Thyroid gland (tissue), 4 donors: ENCODE measurements at regions not wholly inside any gene's neighbourhood (a gene's known extent, or its start where the extent isn't known, plus 50 kb on each side); places are given as distances from the start of the nearest gene placed in this dataset.

Source experiments
- DNase-seq, 2 donors: peaks; one replicate each; pipeline ENCODE4 v3.0.0-alpha.2; 2019
- H3K27ac ChIP-seq, 3 donors: fragments of 200-600 bp; sonication (generic); 1 replicate in 2 of 3; 2 replicates in 1 of 3; pipeline ENCODE4 v1.5.1; 2016 to 2019; ENCODE audit warnings: mild to moderate bottlenecking in 1 of 3, moderate library complexity in 1 of 3
- H3K27me3 ChIP-seq: fragments of 200-600 bp; sonication (generic); one replicate; pipeline ENCODE4 v1.5.1; 2019
- H3K36me3 ChIP-seq, 2 donors: fragments of 200-600 bp; sonication (generic); one replicate each; pipeline ENCODE4 v1.5.1; 2016 to 2019
- H3K4me1 ChIP-seq, 2 donors: fragments of 200-600 bp; sonication (generic); one replicate each; pipeline ENCODE4 v1.5.1; 2017 to 2019
- H3K4me3 ChIP-seq, 3 donors: fragments of 200-600 bp; sonication (generic); replicated peaks in 1 of 3; 1 replicate in 2 of 3; 2 replicates in 1 of 3; pipeline ENCODE4 v1.5.1; 2016; ENCODE audit warnings: mild to moderate bottlenecking in 1 of 3
- H3K9me3 ChIP-seq: fragments of 200-600 bp; sonication (generic); one replicate; pipeline ENCODE4 v1.5.1; 2017
- POLR2A ChIP-seq, 2 donors: fragments of 450-650 bp; IDR thresholded peaks; one replicate each; pipeline ENCODE4 v1.6.1; 2017; ENCODE audit warnings: antibody characterized with exemption in 2 of 2, mild to moderate bottlenecking in 2 of 2, moderate library complexity in 1 of 2
- WGBS, 2 donors: methylation state at CpG; one replicate each; pipeline ENCODE4 v1.1.5; 2017; 5-methylcytosine and 5-hydroxymethylcytosine counted together
- intact Hi-C: fragments of 100-400 bp; cut with DNase I; formaldehyde crosslinking; loops from one replicate; pipeline ENCODE4 v1.15.1; 2023
- TF ChIP-seq, protein P1 (sequence below), 6 experiments: fragments of 200-600 bp in 3 of 6; fragments of 450-650 bp in 3 of 6; sonication (generic) in 3 of 6; IDR thresholded peaks; one replicate each; pipeline ENCODE4 v1.5.1; 2016 to 2019; ENCODE audit warnings: antibody characterized with exemption in 6 of 6, mild to moderate bottlenecking in 2 of 6, inconsistent platforms in 1 of 6, moderate library complexity in 1 of 6

DNA sequence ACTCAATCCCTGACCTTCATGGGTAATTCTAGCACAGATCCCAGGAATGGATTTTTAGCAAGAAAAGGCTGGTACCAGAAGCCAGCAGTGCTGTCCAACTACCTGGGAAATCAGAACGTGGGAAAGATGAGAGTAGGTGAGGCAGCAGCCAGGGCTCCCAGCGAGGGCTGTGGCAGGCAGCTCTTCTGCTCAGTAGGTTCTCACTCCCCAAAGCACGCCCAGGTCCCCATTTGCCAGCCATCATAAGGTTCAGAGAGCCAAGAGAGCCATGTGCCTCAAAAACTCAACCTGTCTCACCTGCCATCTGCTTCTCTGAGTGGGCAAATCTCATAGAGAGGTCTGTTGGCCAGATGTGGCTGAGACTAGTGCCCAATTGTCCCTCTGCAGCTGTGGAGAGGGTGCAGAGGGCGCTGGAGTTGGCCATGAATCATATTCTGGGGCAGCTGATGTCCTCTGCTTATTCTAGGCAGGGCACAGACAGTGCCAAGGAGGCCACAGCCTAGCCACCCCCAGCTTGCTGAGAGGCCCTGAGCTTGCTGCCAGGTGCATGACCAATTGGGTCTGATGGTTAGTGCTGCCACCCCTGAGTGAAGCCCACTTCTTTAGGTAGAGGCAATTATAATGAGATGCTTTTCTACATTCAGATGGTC lies 81.7 kb upstream of the GATB start:
- Histone ChIP-seq H3K36me3 (no peaks in the 10 kb centered on the region), H3K4me3 (no peak overlapping the region), H3K27ac (no peak overlapping the region), H3K4me1 (no peaks in the 10 kb centered on the region), H3K27me3 (no peaks in the 10 kb centered on the region), H3K9me3 (no peaks in the 10 kb centered on the region)
- no peak for TF ChIP-seq POLR2A (IDR thresholded peaks at IDR 0.05)
- TF ChIP-seq, protein P1, sequence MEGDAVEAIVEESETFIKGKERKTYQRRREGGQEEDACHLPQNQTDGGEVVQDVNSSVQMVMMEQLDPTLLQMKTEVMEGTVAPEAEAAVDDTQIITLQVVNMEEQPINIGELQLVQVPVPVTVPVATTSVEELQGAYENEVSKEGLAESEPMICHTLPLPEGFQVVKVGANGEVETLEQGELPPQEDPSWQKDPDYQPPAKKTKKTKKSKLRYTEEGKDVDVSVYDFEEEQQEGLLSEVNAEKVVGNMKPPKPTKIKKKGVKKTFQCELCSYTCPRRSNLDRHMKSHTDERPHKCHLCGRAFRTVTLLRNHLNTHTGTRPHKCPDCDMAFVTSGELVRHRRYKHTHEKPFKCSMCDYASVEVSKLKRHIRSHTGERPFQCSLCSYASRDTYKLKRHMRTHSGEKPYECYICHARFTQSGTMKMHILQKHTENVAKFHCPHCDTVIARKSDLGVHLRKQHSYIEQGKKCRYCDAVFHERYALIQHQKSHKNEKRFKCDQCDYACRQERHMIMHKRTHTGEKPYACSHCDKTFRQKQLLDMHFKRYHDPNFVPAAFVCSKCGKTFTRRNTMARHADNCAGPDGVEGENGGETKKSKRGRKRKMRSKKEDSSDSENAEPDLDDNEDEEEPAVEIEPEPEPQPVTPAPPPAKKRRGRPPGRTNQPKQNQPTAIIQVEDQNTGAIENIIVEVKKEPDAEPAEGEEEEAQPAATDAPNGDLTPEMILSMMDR (IDR thresholded peaks at IDR 0.05): no peak
- 75 to 88% methylated on average over 3 to 4 of the region's 4 CpGs for WGBS, 2 donors
- no peak for DNase-seq
- intact Hi-C loops: no loop called here

DNA sequence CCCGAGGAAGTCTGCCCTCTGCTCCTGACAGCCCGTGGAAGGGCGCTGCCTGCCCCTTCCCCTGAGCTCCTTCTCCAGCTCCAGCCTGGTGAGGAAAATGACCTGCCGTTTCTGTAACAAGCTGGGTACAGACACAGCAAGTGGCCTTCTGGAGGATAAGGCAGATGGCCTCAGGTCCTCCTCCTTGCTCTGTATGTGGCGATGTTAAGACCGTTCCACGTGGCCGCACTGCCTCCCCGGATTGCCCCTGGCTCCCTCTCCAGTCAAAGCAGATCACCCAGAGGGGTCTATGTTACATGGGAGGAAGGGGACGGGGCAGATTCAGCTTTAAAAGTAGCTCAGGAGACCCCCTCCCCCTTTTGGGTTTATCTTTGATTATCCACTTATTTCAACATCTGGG lies 80.3 kb upstream of the GATB start:
- no peaks in the 10 kb centered on the region for H3K36me3 ChIP-seq
- H3K27ac ChIP-seq: no peak overlapping the region
- DNase-seq: no peak
- H3K4me3 ChIP-seq: no peak overlapping the region
- no peaks in the 10 kb centered on the region for H3K9me3 ChIP-seq
- TF ChIP-seq, protein P1 (IDR thresholded peaks at IDR 0.05): no peak
- TF ChIP-seq POLR2A (IDR thresholded peaks at IDR 0.05): no peak
- intact Hi-C loops: no loop called here
- 50 to 56% methylated on average over 10 of the region's 10 CpGs for WGBS, 2 donors
- no peaks in the 10 kb centered on the region for H3K27me3 ChIP-seq
- H3K4me1 ChIP-seq: no peaks in the 10 kb centered on the region

DNA sequence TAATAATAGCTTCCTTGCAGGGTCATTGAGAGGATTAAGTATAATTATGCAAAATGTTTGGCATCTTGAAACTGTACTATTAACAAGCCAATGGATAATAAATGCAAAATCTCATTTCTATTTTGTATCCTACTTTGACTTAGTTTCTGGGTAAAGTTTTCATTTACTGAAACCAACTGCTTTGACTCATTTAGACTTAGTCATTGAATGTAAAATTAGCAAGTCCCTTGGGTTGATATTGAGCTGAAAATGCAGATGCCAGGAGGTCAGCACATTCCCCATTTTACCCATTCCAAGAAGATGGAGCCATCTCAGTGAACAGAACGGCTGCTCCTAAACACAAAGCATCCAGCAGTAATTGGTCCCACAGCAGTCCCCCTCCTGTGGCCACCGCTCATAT lies 74.7 kb upstream of the GATB start:
- H3K36me3 ChIP-seq: no peaks in the 10 kb centered on the region
- no peak overlapping the region for H3K27ac ChIP-seq
- WGBS, 2 donors: 89 to 96% methylated on average over 2 of the region's 2 CpGs
- H3K4me3 ChIP-seq: no peak overlapping the region
- TF ChIP-seq POLR2A (IDR thresholded peaks at IDR 0.05): no peak
- TF ChIP-seq, protein P1 (IDR thresholded peaks at IDR 0.05): no peak
- intact Hi-C loops: no loop called here
- DNase-seq: no peak
- H3K9me3 ChIP-seq: no peaks in the 10 kb centered on the region
- no peaks in the 10 kb centered on the region for H3K4me1 ChIP-seq
- H3K27me3 ChIP-seq: no peaks in the 10 kb centered on the region

DNA sequence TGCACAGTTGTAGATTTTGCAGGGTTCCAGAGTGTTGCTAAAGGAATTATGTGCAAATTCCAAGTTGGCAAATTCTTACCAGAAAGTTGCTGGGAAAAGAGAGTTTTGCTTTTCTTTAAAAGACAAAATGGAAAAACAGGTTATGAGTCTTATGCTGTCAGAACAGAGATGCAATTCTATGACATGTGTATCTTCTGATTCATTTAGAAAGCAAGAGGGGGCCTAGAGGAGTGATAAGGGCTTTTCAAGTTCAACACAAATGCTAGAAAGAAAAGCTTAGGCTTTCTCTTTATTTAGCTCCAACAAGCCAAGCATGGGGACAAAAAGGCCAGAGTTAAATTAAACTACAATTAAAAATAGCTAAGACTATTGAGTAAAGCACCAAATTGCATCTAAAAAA lies 72.4 kb upstream of the GATB start:
- Histone ChIP-seq H3K9me3 (no peaks in the 10 kb centered on the region), H3K27ac (no peak overlapping the region), H3K27me3 (no peaks in the 10 kb centered on the region), H3K4me1 (no peaks in the 10 kb centered on the region), H3K36me3 (no peaks in the 10 kb centered on the region), H3K4me3 (no peak overlapping the region)
- DNase-seq: no peak
- no peak for TF ChIP-seq POLR2A (IDR thresholded peaks at IDR 0.05)
- TF ChIP-seq, protein P1 (IDR thresholded peaks at IDR 0.05): no peak
- intact Hi-C loops: no loop called here

DNA sequence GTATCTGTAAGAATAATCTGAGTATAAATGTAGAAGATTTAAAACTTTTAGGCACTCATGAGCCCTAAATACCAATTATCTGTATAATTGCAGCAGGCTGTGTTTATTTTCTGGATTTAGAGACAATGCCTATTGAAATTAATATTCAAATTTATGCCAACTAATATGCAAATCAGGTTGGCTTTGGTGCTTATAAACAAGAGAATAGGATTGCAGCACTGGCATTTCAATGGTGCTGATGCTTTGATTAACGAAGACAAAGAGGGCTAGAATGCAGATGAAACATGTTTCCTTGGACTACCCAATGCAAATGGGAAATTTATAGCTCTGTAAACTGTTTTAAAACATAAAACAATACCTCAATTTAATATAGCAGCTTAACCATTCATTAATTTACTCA lies 70.7 kb upstream of the GATB start:
- no peak for TF ChIP-seq POLR2A (IDR thresholded peaks at IDR 0.05)
- TF ChIP-seq, protein P1 (IDR thresholded peaks at IDR 0.05): no peak
- DNase-seq: no peak
- Histone ChIP-seq H3K9me3 (no peaks in the 10 kb centered on the region), H3K36me3 (no peaks in the 10 kb centered on the region), H3K4me1 (no peaks in the 10 kb centered on the region), H3K27me3 (no peaks in the 10 kb centered on the region), H3K27ac (no peak overlapping the region), H3K4me3 (no peak overlapping the region)
- WGBS, 2 donors: 82 to 83% methylated on average over 1 of the region's 1 CpG
- intact Hi-C loops: no loop called here
